Bone marrow (tissue), 2 donors: ENCODE measurements at regions not wholly inside any gene's neighbourhood (a gene's known extent, or its start where the extent isn't known, plus 50 kb on each side); places are given as distances from the start of the nearest gene placed in this dataset.

ENCODE experiments used
- DNase-seq, 2 donors: peaks; one replicate each; lab custom pipeline; 2025; lab: John Stamatoyannopoulos, UW

- DNase-seq, result no peak
These were observed 419.6 kb downstream of the MED13L start for GRCh38 chr12:115857923-115858322.

- DNase-seq, result no peak
These were observed 420.2 kb downstream of the MED13L start for GRCh38 chr12:115857160-115857920.

GRCh38 chr12:115852054-115852453 lies 425.4 kb downstream of the MED13L start:
- DNase-seq, result no peak

GRCh38 chr12:115850957-115851356 lies 426.5 kb downstream of the MED13L start:
- no peak for DNase-seq

GRCh38 chr12:115849262-115849943 lies 428.1 kb downstream of the MED13L start:
- DNase-seq, result no peak

GRCh38 chr12:115847398-115847797 lies 430.1 kb downstream of the MED13L start:
- DNase-seq, result no peak

- no peak for DNase-seq
These were observed 431.0 kb downstream of the MED13L start for GRCh38 chr12:115846516-115846915.

GRCh38 chr12:115840159-115840558 lies 437.3 kb downstream of the MED13L start:
- no peak for DNase-seq

- no peak for DNase-seq
These were observed 438.5 kb downstream of the MED13L start for GRCh38 chr12:115838952-115839351.

- no peak for DNase-seq
These were observed 440.3 kb downstream of the MED13L start for GRCh38 chr12:115837220-115837619.

- no peak for DNase-seq
These were observed 442.0 kb downstream of the MED13L start for GRCh38 chr12:115835445-115835844.

- DNase-seq, result no peak
These were observed 443.8 kb downstream of the MED13L start for GRCh38 chr12:115833704-115834103.

- no peak for DNase-seq
These were observed 446.9 kb downstream of the MED13L start for GRCh38 chr12:115830633-115831032.

- no peak for DNase-seq
These were observed 447.4 kb downstream of the MED13L start for GRCh38 chr12:115830070-115830469.

GRCh38 chr12:115828168-115828567 lies 449.3 kb downstream of the MED13L start:
- no peak for DNase-seq

GRCh38 chr12:115824936-115825602 lies 452.4 kb downstream of the MED13L start:
- DNase-seq, result no peak

- no peak for DNase-seq
These were observed 453.9 kb downstream of the MED13L start for GRCh38 chr12:115823635-115824034.

GRCh38 chr12:115820656-115821055 lies 456.8 kb downstream of the MED13L start:
- DNase-seq, result no peak

- DNase-seq, result no peak
These were observed 458.5 kb downstream of the MED13L start for GRCh38 chr12:115818973-115819372.

GRCh38 chr12:115817389-115817788 lies 460.1 kb downstream of the MED13L start:
- no peak for DNase-seq

GRCh38 chr12:115815924-115816323 lies 461.6 kb downstream of the MED13L start:
- no peak for DNase-seq

GRCh38 chr12:115813256-115813655 lies 464.2 kb downstream of the MED13L start:
- DNase-seq, result no peak

- DNase-seq, result no peak
These were observed 465.6 kb downstream of the MED13L start for GRCh38 chr12:115811929-115812328.
